ENCODE measurements at regions not wholly inside any gene's neighbourhood (a gene's known extent, or its start where the extent isn't known, plus 50 kb on each side); places are given as distances from the start of the nearest gene placed in this dataset.

DNA sequence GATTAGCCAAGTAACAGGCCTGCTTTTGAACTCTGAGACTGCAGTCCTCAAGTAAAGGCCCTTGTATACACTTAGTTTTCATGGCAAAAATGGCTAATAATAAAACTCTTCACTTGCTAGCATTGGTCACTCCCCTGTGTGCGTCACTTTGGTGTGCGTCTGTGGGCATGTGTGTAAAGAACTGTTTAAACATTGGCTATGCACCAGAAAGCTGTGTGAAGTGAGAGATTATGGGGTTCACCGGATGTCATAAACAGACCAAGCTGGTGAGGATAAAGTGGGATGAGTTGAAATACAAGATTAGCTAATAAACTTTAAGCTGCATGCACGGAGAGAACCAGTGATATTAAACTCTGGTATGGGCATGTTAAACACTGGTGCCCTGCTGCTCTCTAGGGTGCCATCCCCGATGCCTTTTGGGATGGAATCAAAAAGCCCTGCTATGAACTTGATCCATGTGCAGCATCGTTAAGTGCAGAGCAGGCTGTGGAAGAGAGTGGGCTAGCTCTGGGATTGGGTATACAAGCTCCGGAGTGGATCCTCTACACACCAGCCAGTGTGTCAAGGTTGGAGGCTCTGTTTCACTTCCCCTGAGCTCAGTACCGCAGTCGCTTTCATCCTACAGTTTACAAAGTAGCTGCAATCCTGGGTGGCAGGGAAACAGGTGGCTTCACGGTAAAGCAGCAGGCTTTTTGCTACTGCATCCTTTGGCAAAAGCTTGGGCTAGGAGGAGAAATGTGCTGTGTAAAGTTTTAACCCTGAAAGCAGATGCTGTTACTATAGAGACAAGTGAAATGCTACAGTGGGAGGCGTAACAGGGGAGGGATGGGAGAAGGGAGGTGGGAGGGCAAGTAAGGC lies 108.3 kb upstream of the SLC4A4 start:
- DNase-seq (ENCODE audit: low spot score, unreplicated experiment) = no peak
- peaks cover 63% of the 10 kb centered on the region for H3K4me1 Mint-ChIP-seq (ENCODE audit: low read depth)
- H3K27me3 Mint-ChIP-seq = no peaks in the 10 kb centered on the region
- H3K9me3 Mint-ChIP-seq (ENCODE audit: low read depth) = no peaks in the 10 kb centered on the region
- peak overlapping the region; percentile 82 for H3K27ac Mint-ChIP-seq
- peaks cover 12% of the 10 kb centered on the region for H3K36me3 Mint-ChIP-seq (ENCODE audit: insufficient read depth)
- no peak overlapping the region for H3K4me3 Mint-ChIP-seq (ENCODE audit: low read depth)
- TF ChIP-seq, protein P1, sequence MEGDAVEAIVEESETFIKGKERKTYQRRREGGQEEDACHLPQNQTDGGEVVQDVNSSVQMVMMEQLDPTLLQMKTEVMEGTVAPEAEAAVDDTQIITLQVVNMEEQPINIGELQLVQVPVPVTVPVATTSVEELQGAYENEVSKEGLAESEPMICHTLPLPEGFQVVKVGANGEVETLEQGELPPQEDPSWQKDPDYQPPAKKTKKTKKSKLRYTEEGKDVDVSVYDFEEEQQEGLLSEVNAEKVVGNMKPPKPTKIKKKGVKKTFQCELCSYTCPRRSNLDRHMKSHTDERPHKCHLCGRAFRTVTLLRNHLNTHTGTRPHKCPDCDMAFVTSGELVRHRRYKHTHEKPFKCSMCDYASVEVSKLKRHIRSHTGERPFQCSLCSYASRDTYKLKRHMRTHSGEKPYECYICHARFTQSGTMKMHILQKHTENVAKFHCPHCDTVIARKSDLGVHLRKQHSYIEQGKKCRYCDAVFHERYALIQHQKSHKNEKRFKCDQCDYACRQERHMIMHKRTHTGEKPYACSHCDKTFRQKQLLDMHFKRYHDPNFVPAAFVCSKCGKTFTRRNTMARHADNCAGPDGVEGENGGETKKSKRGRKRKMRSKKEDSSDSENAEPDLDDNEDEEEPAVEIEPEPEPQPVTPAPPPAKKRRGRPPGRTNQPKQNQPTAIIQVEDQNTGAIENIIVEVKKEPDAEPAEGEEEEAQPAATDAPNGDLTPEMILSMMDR (IDR thresholded peaks at IDR 0.05; ENCODE audit: unreplicated experiment) = no peak

DNA sequence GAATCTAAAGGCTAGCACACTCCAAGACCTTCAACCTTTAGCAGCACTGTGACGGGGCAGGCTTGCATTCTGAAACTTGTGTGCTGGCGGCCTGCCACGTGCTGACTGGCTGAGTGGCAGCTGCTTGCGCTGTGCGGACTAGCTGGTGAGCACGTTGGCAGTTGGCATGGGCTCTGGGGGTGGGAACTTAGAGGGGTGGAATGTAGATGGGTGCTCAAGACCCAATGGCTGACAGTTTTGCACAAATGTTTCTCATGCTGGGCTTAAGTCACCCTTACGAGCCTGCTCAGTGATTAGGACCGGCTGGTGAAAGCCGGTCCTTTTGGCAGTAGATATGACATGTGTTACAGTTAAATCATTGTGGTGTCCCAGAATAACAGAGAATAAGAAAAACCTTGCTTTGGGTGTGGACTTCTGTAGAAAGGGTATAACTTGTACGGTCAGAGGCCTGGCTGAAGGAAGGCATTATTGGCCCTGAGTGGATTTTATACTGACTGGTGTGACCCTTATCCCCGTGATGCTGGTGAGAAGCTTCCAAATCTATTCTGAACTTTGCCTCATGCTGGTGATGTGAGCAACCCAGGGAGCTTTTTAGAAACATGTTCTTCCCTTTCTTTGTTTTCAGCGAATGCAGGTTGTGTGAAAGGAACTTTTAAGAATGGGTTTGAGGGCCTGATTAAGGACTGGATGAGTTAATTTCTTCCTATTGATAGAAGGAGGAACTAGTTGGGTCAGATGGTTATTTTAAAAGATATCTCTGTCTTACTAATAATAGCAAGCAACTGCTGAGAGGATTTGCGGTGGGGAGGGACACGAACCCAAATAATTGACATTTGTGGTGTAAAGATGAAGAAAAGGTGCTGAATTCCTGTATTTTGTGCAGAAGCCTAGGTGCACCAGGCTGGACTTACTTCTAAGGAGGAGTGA lies 107.4 kb upstream of the SLC4A4 start:
- no peaks in the 10 kb centered on the region for H3K9me3 Mint-ChIP-seq (ENCODE audit: low read depth)
- H3K4me1 Mint-ChIP-seq (ENCODE audit: low read depth) = peaks cover 61% of the 10 kb centered on the region
- H3K27me3 Mint-ChIP-seq = no peaks in the 10 kb centered on the region
- H3K4me3 Mint-ChIP-seq (ENCODE audit: low read depth) = no peak overlapping the region
- peaks cover 9% of the 10 kb centered on the region for H3K36me3 Mint-ChIP-seq (ENCODE audit: insufficient read depth)
- TF ChIP-seq, protein P1 (IDR thresholded peaks at IDR 0.05; ENCODE audit: unreplicated experiment) = no peak
- no peak for DNase-seq (ENCODE audit: low spot score, unreplicated experiment)
- peak overlapping the region; percentile 82 for H3K27ac Mint-ChIP-seq

DNA sequence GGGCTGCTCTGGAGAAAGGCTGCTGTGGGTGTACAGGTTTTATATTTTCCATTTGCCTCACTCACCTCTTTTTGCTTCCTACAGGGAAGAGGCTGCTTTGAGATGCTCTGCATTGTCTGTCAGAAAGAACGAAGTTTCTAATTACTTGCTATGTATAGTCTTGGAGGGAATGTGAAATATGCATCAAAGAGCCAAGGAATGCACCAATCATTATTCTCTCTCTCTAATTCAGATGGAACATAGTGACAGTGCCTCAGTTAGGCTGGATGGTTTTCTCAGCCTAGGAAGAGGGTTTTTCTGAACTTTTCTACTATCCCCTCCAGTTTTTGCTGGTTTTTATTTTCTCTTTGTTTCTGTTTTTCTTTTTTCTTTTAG lies 106.8 kb upstream of the SLC4A4 start:
- Mint-ChIP-seq H3K27me3 (no peaks in the 10 kb centered on the region), H3K4me1 (ENCODE audit: low read depth) (peaks cover 58% of the 10 kb centered on the region), H3K36me3 (ENCODE audit: insufficient read depth) (peaks cover 7% of the 10 kb centered on the region), H3K9me3 (ENCODE audit: low read depth) (no peaks in the 10 kb centered on the region), H3K27ac (peak overlapping the region; percentile 70), H3K4me3 (ENCODE audit: low read depth) (no peak overlapping the region)
- TF ChIP-seq, protein P1 (IDR thresholded peaks at IDR 0.05; ENCODE audit: unreplicated experiment) = no peak
- DNase-seq (ENCODE audit: low spot score, unreplicated experiment) = no peak

DNA sequence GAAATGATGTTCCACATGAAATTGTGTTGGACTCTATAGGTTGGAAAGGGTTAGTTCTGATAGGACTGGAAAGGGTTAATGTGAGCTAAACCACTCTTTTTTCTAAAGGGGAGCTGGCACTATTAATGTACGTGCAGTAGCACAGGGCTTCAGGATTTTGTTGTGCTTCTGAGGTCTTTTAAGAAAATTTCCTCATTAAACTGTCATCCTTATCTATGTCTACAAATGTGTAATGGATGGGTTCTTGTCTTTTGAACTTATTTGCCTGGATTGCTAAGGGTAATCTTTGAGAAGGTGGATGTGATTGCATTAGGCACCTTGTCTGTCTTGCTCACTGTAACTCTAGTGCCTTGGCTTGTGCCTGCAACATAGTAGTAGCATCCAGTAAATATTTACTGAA lies 106.0 kb upstream of the SLC4A4 start:
- TF ChIP-seq, protein P1 (IDR thresholded peaks at IDR 0.05; ENCODE audit: unreplicated experiment) = no peak
- Mint-ChIP-seq H3K9me3 (ENCODE audit: low read depth) (no peaks in the 10 kb centered on the region), H3K27ac (no peak overlapping the region), H3K27me3 (no peaks in the 10 kb centered on the region), H3K4me3 (ENCODE audit: low read depth) (no peak overlapping the region), H3K36me3 (ENCODE audit: insufficient read depth) (peaks cover 6% of the 10 kb centered on the region), H3K4me1 (ENCODE audit: low read depth) (peaks cover 53% of the 10 kb centered on the region)
- no peak for DNase-seq (ENCODE audit: low spot score, unreplicated experiment)
